ENCODE measurements at regions not wholly inside any gene's neighbourhood (a gene's known extent, or its start where the extent isn't known, plus 50 kb on each side); places are given as distances from the start of the nearest gene placed in this dataset.
"Not testable (repeated sequence)": the region's sequence is repeated elsewhere in the genome, so short reads cannot be mapped to it uniquely, and the experiment has no call there.

DNA sequence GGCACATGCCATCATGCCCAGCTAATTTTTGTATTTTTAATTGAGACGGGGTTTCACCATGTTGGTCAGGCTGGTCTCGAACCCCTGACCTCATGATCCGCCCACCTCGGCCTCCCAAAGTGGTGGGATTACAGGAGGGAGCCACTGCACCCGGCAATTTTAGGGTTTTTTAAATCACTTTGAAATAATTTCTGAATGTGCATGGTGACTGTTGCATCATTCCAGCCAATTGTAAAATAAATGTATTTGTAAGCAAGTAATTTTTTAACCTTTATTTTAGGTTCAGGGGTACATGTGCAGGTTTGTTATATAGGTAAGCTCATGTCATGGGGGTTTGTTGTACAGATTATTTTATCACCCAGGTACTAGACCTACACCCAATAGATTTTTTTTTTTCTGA is 56.0 kb upstream of the LMO2 start:
- BruUV-seq (replicated peaks); H3K4me2 ChIP-seq (ENCODE audit: insufficient read depth, low read length); DNase-seq (ENCODE audit: extremely low read depth in 1 of 4, low spot score in 3 of 4); H3K9ac ChIP-seq (ENCODE audit: insufficient read depth in 1 of 2, low read depth in 2 of 2, low read length in 2 of 2); H3K79me2 ChIP-seq (ENCODE audit: control insufficient read depth, insufficient read depth, low read length); H3K36me3 ChIP-seq (ENCODE audit: control insufficient read depth, insufficient read depth, low read length); H2AFZ ChIP-seq (ENCODE audit: low read depth, low read length); H3K27me3 ChIP-seq (ENCODE audit: control insufficient read depth in 2 of 2, insufficient read depth in 2 of 2, low read length in 2 of 2); CTCF ChIA-PET (ENCODE audit: low intra/inter-chr PET ratio); intact Hi-C loops (cut with micrococcal nuclease); H3K9me3 ChIP-seq (replicated peaks; ENCODE audit: control insufficient read depth, insufficient read depth, low read depth, low read length); FAIRE-seq; POLR2A ChIA-PET; in situ Hi-C loops (cut with MboI); ATAC-seq; H3K27ac ChIP-seq (ENCODE audit: extremely low read depth, low read depth, low read length); H3K4me3 ChIP-seq; H4K20me1 ChIP-seq (replicated peaks; ENCODE audit: control insufficient read depth, insufficient read depth, low read length); H3K9me1 ChIP-seq (ENCODE audit: control insufficient read depth, insufficient read depth, low read length); TF ChIP-seq ATF3 (CRISPR knock-in tag; conservative IDR thresholded peaks at IDR 0.05); CEBPG (CRISPR knock-in tag; IDR thresholded peaks at IDR 0.05): not testable (repeated sequence)
- TF ChIP-seq ATF3 (IDR thresholded peaks at IDR 0.05) = peak; percentile 67
- 0 out of 2 replicates have a peak, but pooled peaks have one; percentile 66 for TF ChIP-seq ADNP (tag; IDR thresholded peaks at IDR 0.05)
- TF ChIP-seq CEBPG (tag; conservative IDR thresholded peaks at IDR 0.05 in 1 of 2, IDR thresholded peaks at IDR 0.05 in 1 of 2) = peak in 1 of 2 experiments; percentile 33; a peak in 1 of 4 replicates
- 0 out of 2 replicates have a peak, but pooled peaks have one; percentile 29 for TF ChIP-seq EGR1 (conservative IDR thresholded peaks at IDR 0.05)
- peaks cover 34 to 48% of the 10 kb centered on the region in 2 experiments for H3K4me1 ChIP-seq (replicated peaks in 1 of 2; ENCODE audit: control insufficient read depth in 2 of 2, insufficient read depth in 2 of 2, low read length in 2 of 2)
- 86% methylated on average over 5 of the region's 5 CpGs for WGBS (ENCODE audit: insufficient coverage, low coverage, missing lambda C conversion rate)

Measured in K562 (cell line).